ENCODE measurements at regions not wholly inside any gene's neighbourhood (a gene's known extent, or its start where the extent isn't known, plus 50 kb on each side); places are given as distances from the start of the nearest gene placed in this dataset.

GRCh38 chr7:114358911-114359310 is 55.7 kb upstream of the FOXP2 start:
- no peak for TF ChIP-seq CTCF (IDR thresholded peaks at IDR 0.05)
- no peak for TF ChIP-seq POLR2A (IDR thresholded peaks at IDR 0.05)
